SU-DHL-6 (cell line): ENCODE measurements at regions not wholly inside any gene's neighbourhood (a gene's known extent, or its start where the extent isn't known, plus 50 kb on each side); places are given as distances from the start of the nearest gene placed in this dataset.

Source experiments
- H2AFZ ChIP-seq: fragments of 200-600 bp; sonication (generic); 2 replicates; pipeline ENCODE4 v1.6.1; 2014; ENCODE audit warnings: low read depth, mild to moderate bottlenecking, moderate library complexity, mixed read lengths, antibody characterized with exemption, low read length; ENCODE audit not compliant: severe bottlenecking
- H3F3A ChIP-seq: fragments of 200-600 bp; shearing (Covaris generic); 2 replicates; pipeline ENCODE4 v1.6.0; 2016; ENCODE audit warnings: antibody characterized with exemption, mild to moderate bottlenecking; ENCODE audit not compliant: insufficient read depth
- H3K27ac ChIP-seq: fragments of 200-600 bp; sonication (generic); 2 replicates; pipeline ENCODE4 v1.5.1; 2016; ENCODE audit warnings: low read depth, mild to moderate bottlenecking, low read length, moderate library complexity, mixed read lengths
- H3K27me3 ChIP-seq: fragments of 200-600 bp; sonication (generic), shearing (Covaris generic); 2 replicates; pipeline ENCODE4 v1.6.0; 2014; ENCODE audit warnings: mild to moderate bottlenecking, low read length
- H3K36me3 ChIP-seq: fragments of 200-600 bp; sonication (generic); 2 replicates; pipeline ENCODE4 v1.6.1; 2014; ENCODE audit warnings: mild to moderate bottlenecking, low read length, mixed read lengths
- H3K4me2 ChIP-seq: fragments of 300-600, 200-600 bp; shearing (Covaris generic), sonication (generic); 2 replicates; pipeline ENCODE4 v1.6.0; 2014; ENCODE audit warnings: low read length, low read depth, mild to moderate bottlenecking; ENCODE audit not compliant: poor library complexity, severe bottlenecking
- H3K4me3 ChIP-seq: fragments of 200-600 bp; sonication (generic); 2 replicates; pipeline ENCODE4 v1.5.1; 2014; ENCODE audit warnings: antibody characterized with exemption, low read length, mild to moderate bottlenecking, mixed read lengths; ENCODE audit not compliant: insufficient read depth, poor library complexity, severe bottlenecking
- H3K79me2 ChIP-seq: fragments of 200-600 bp; sonication (generic); 2 replicates; pipeline ENCODE4 v1.6.1; 2014; ENCODE audit warnings: mild to moderate bottlenecking, low read length, moderate library complexity; ENCODE audit not compliant: insufficient read depth
- H3K9ac ChIP-seq: fragments of 200-600 bp; sonication (generic); 2 replicates; pipeline ENCODE4 v1.7.0; 2014; ENCODE audit warnings: mild to moderate bottlenecking, low read length
- H3K9me2 ChIP-seq: fragments of 200-600 bp; sonication (generic); replicated peaks from 2 replicates; pipeline ENCODE4 v1.6.1; 2014; ENCODE audit warnings: low read length; ENCODE audit not compliant: insufficient read depth
- H3K9me3 ChIP-seq: fragments of 200-600 bp; sonication (generic); 2 replicates; pipeline ENCODE4 v1.6.1; 2014; ENCODE audit warnings: low read length, mixed read lengths; ENCODE audit not compliant: insufficient read depth
- H4K20me1 ChIP-seq: fragments of 200-600 bp; sonication (generic); 2 replicates; pipeline ENCODE4 v1.6.1; 2014; ENCODE audit warnings: low read depth, mild to moderate bottlenecking, antibody characterized with exemption, low read length, moderate library complexity, mixed read lengths
- EZH2phosphoT487 ChIP-seq: fragments of 200-600 bp; sonication (generic), shearing (Covaris generic); conservative IDR thresholded peaks from 2 replicates; pipeline ENCODE4 v1.6.1; 2018; ENCODE audit warnings: mild to moderate bottlenecking, antibody characterized with exemption, low read length, moderate library complexity, mixed read lengths
- TF ChIP-seq, protein P1 (sequence below): fragments of 200-600 bp; sonication (generic); IDR thresholded peaks from one replicate; pipeline ENCODE4 v1.5.1; 2017; ENCODE audit warnings: antibody characterized with exemption, mild to moderate bottlenecking, low read length, moderate library complexity; ENCODE audit not compliant: insufficient read depth, poor library complexity, severe bottlenecking

DNA sequence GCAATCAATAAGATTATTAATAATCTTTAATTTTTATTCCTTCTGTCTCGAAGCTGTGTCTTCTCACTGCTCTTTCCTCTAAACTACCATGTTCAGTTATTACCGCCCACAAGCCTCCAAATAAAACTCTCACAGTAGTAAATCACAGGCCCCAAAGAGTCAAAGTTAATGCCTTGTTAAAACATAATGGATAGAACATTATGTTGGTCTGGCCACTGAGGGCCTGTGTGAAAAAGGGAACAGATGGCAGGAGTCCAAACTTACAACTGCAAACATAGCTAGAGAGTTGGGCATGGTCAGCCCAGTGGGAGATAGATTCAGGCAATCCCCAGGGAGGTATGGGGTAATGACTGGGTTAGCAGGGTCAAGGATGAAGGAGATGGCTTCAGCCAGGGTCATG, 84.6 kb upstream of the TNIP3 start:
- Histone ChIP-seq H2AFZ (no peak overlapping the region), H3K9ac (no peak overlapping the region), H3K79me2 (no peaks in the 10 kb centered on the region), H3K27me3 (no peaks in the 10 kb centered on the region), H4K20me1 (no peaks in the 10 kb centered on the region), H3K9me2 (no peaks in the 10 kb centered on the region), H3F3A (no peaks in the 10 kb centered on the region), H3K27ac (no peak overlapping the region), H3K4me3 (no peak overlapping the region), H3K4me2 (no peak overlapping the region), H3K36me3 (no peaks in the 10 kb centered on the region), H3K9me3 (no peaks in the 10 kb centered on the region)
- TF ChIP-seq, protein P1, sequence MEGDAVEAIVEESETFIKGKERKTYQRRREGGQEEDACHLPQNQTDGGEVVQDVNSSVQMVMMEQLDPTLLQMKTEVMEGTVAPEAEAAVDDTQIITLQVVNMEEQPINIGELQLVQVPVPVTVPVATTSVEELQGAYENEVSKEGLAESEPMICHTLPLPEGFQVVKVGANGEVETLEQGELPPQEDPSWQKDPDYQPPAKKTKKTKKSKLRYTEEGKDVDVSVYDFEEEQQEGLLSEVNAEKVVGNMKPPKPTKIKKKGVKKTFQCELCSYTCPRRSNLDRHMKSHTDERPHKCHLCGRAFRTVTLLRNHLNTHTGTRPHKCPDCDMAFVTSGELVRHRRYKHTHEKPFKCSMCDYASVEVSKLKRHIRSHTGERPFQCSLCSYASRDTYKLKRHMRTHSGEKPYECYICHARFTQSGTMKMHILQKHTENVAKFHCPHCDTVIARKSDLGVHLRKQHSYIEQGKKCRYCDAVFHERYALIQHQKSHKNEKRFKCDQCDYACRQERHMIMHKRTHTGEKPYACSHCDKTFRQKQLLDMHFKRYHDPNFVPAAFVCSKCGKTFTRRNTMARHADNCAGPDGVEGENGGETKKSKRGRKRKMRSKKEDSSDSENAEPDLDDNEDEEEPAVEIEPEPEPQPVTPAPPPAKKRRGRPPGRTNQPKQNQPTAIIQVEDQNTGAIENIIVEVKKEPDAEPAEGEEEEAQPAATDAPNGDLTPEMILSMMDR: no peak
- TF ChIP-seq EZH2phosphoT487: no peak

DNA sequence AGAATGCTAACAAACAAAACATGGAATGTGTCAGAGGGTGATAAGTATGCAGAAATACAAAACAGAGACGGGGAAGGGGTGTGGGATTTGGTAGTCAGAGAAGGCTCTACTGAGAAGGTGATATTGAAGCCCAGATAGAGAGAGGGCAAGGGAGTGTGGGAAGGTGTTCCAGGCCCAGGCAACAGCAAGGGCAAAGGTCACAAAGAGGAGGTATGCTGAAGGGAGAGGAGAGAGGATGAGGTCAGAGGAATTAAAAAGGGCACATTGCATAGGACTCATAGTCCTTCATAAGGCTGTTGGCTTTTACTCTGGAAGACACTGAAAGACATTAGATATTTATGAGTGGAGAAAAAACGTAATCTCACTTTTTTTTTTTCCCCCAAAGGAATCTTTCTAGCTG, 82.6 kb upstream of the TNIP3 start:
- H3K4me3 ChIP-seq: no peak overlapping the region
- no peaks in the 10 kb centered on the region for H3K36me3 ChIP-seq
- no peak overlapping the region for H3K9ac ChIP-seq
- H3K9me3 ChIP-seq: no peaks in the 10 kb centered on the region
- H2AFZ ChIP-seq: no peak overlapping the region
- H3K27ac ChIP-seq: no peak overlapping the region
- no peaks in the 10 kb centered on the region for H3K9me2 ChIP-seq
- H3K27me3 ChIP-seq: no peaks in the 10 kb centered on the region
- H3K4me2 ChIP-seq: no peak overlapping the region
- H3K79me2 ChIP-seq: no peaks in the 10 kb centered on the region
- TF ChIP-seq, protein P1: no peak
- no peak for TF ChIP-seq EZH2phosphoT487
- H3F3A ChIP-seq: no peaks in the 10 kb centered on the region
- H4K20me1 ChIP-seq: no peaks in the 10 kb centered on the region

DNA sequence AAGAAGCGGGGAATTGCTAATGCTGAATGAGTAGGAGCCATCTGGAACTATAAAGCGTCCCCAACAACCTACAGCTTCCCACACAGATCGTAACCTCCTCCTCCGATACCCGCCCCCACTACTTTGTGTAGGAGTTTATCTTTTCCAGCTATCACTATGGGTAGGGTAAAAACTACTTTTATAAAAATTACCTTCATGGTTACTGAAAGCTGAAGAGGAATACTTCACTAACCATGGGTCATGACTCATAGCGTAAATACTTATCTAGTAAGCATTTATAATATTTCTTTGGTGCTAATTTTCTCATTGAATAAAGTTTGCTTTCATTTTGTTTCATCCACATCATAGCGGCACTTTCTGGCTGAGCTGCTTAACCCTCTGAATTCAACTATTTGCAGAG, 79.4 kb upstream of the TNIP3 start:
- H3K79me2 ChIP-seq: no peaks in the 10 kb centered on the region
- no peak overlapping the region for H3K4me2 ChIP-seq
- no peaks in the 10 kb centered on the region for H3K9me3 ChIP-seq
- H3F3A ChIP-seq: no peaks in the 10 kb centered on the region
- H3K36me3 ChIP-seq: no peaks in the 10 kb centered on the region
- H4K20me1 ChIP-seq: no peaks in the 10 kb centered on the region
- H3K27me3 ChIP-seq: no peaks in the 10 kb centered on the region
- H3K4me3 ChIP-seq: no peak overlapping the region
- no peak overlapping the region for H3K9ac ChIP-seq
- H3K9me2 ChIP-seq: no peaks in the 10 kb centered on the region
- no peak overlapping the region for H2AFZ ChIP-seq
- H3K27ac ChIP-seq: no peak overlapping the region
- TF ChIP-seq, protein P1: no peak
- TF ChIP-seq EZH2phosphoT487: no peak
